Heart right ventricle (tissue), 16 donors: ENCODE measurements at regions not wholly inside any gene's neighbourhood (a gene's known extent, or its start where the extent isn't known, plus 50 kb on each side); places are given as distances from the start of the nearest gene placed in this dataset.

ENCODE experiments used
- ATAC-seq, 8 donors: fragments of 200-7000 bp; cut with Tn5 transposase; one replicate each; pipeline ENCODE4 v1.9.1; 2020; ENCODE audit warnings: mild to moderate bottlenecking in 8 of 8, moderate library complexity in 8 of 8, moderate number of reproducible peaks in 1 of 8
- DNase-seq, 2 donors: peaks; one replicate each; pipeline ENCODE4 v3.0.0-alpha.2; 2020
- H3K27ac ChIP-seq, 10 donors: fragments of 200-600 bp; sonication (generic) in 2 of 10; one replicate each; pipeline versions ENCODE4 v1.5.0 to v1.8.0; 2020 to 2022; ENCODE audit warnings: mild to moderate bottlenecking in 3 of 10
- H3K27me3 ChIP-seq, 7 donors: fragments of 200-600 bp; one replicate each; pipeline ENCODE4 v1.8.0; 2021 to 2022; ENCODE audit warnings: mild to moderate bottlenecking in 2 of 7
- H3K36me3 ChIP-seq, 9 donors: fragments of 200-600 bp; sonication (generic) in 1 of 9; one replicate each; pipeline versions ENCODE4 v1.5.0 to v1.8.0; 2020 to 2022; ENCODE audit warnings: mild to moderate bottlenecking in 2 of 9
- H3K4me1 ChIP-seq, 9 donors: fragments of 200-600 bp; sonication (generic) in 1 of 9; one replicate each; pipeline versions ENCODE4 v1.5.0 to v1.8.0; 2020 to 2022; ENCODE audit warnings: mild to moderate bottlenecking in 4 of 9
- H3K4me3 ChIP-seq, 10 donors: fragments of 200-600 bp; sonication (generic) in 2 of 10; one replicate each; pipeline versions ENCODE4 v1.5.0 to v1.8.0; 2020 to 2022; ENCODE audit warnings: mild to moderate bottlenecking in 7 of 10, moderate library complexity in 2 of 10
- H3K9me3 ChIP-seq, 11 donors: fragments of 200-600 bp in 10 of 11; sonication (generic) in 2 of 11; one replicate each; pipeline versions ENCODE4 v1.5.0 to v1.8.0; 2013 to 2022; ENCODE audit warnings: mild to moderate bottlenecking in 2 of 11, control low read depth in 1 of 11, moderate library complexity in 1 of 11
- WGBS, 2 donors: extraction: QIAGEN DNeasy Blood & Tissue Kit; methylation state at CpG; one replicate each; pipeline ENCODE4 v1.1.7; 2013; ENCODE audit warnings: inconsistent platforms in 1 of 2; 5-methylcytosine and 5-hydroxymethylcytosine counted together
- intact Hi-C, 10 donors: fragments of 100-400 bp; cut with DNase I; formaldehyde crosslinking; loops; one replicate each; pipeline versions ENCODE4 v1.11.1 to v1.14.2; 2022
- TF ChIP-seq, protein P1 (sequence below), 9 donors: fragments of 200-600 bp; sonication (generic) in 2 of 9; IDR thresholded peaks; one replicate each; pipeline versions ENCODE4 v1.5.0 to v1.8.0; 2021 to 2022; ENCODE audit warnings: antibody characterized with exemption in 9 of 9, mild to moderate bottlenecking in 5 of 9, moderate library complexity in 1 of 9
- donor health status: Arrhythmogenic right ventricular cardiomyopathy.
- donor health status: ischemic (EF 13 %, LVEDD 7.1; RV severe dilation, severe dysfunction).
- donor health status: healthy with polysubstance abuse.
- donor health status: DM: no; HTN: yes; CAD: no.
- donor health status: DM: no; HTN: no; CAD: no.
- donor health status: ischemic (EF 25% LVEDD 6.9; RV normal size, moderate dysfunction).
- donor health status: ischemic (EF 25% LVEDD 5.7; RV mildly dilated, moderate dysfunction).
- donor health status: healthy.
- donor health status: DM: yes; HTN: yes; CAD: no.
- donor health status: Ischemic cardiomyopathy.
- donor health status: ischemic (EF 35%, LVEDD 5.7; RV mildly dilated, moderate dysfunction).
- donor health status: nonischemic (EF 11% LVEDD 7.7; RV severe dilation, severe dysfunction).
- donor health status: DM: yes; HTN: yes; CAD: no.
- donor health status: PGD.
- donor health status: ischemic (EF 29% LVEDD 5.4; RV normal size, mild dysfunction).
- donor health status: nonischemic (EF 23%, LVEDD 6.1; RV moderate dilation, normal function).

GRCh38 chr3:80564391-80564790, 796.6 kb upstream of the ROBO1 start:
- WGBS, 2 donors = 16 to 26% methylated on average over 2 of the region's 2 CpGs
- TF ChIP-seq, protein P1, sequence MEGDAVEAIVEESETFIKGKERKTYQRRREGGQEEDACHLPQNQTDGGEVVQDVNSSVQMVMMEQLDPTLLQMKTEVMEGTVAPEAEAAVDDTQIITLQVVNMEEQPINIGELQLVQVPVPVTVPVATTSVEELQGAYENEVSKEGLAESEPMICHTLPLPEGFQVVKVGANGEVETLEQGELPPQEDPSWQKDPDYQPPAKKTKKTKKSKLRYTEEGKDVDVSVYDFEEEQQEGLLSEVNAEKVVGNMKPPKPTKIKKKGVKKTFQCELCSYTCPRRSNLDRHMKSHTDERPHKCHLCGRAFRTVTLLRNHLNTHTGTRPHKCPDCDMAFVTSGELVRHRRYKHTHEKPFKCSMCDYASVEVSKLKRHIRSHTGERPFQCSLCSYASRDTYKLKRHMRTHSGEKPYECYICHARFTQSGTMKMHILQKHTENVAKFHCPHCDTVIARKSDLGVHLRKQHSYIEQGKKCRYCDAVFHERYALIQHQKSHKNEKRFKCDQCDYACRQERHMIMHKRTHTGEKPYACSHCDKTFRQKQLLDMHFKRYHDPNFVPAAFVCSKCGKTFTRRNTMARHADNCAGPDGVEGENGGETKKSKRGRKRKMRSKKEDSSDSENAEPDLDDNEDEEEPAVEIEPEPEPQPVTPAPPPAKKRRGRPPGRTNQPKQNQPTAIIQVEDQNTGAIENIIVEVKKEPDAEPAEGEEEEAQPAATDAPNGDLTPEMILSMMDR (IDR thresholded peaks at IDR 0.05) = no peak

GRCh38 chr3:80559701-80560100, 791.9 kb upstream of the ROBO1 start:
- WGBS, 2 donors = 75% methylated on average over 4 of the region's 4 CpGs
- intact Hi-C loops = no loop called here
- Histone ChIP-seq H3K27me3 (no peaks in the 10 kb centered on the region), H3K4me3 (no peak overlapping the region), H3K36me3 (no peaks in the 10 kb centered on the region), H3K27ac (no peak overlapping the region), H3K9me3 (peaks cover 0 to 11% (median 0%) of the 10 kb centered on the region in 11 donors), H3K4me1 (no peaks in the 10 kb centered on the region)
- DNase-seq (no peak), ATAC-seq (no peak)
- TF ChIP-seq, protein P1 (IDR thresholded peaks at IDR 0.05) = no peak

More at GRCh38 chr3:80564391-80564790, 796.6 kb upstream of the ROBO1 start:
- DNase-seq (no peak), ATAC-seq (no peak)
- Histone ChIP-seq H3K9me3 (peaks cover 0 to 11% (median 0%) of the 10 kb centered on the region in 11 donors), H3K36me3 (no peaks in the 10 kb centered on the region), H3K27me3 (no peaks in the 10 kb centered on the region), H3K4me3 (no peak overlapping the region), H3K4me1 (no peaks in the 10 kb centered on the region), H3K27ac (no peak overlapping the region)
- intact Hi-C loops = no loop called here

DNA sequence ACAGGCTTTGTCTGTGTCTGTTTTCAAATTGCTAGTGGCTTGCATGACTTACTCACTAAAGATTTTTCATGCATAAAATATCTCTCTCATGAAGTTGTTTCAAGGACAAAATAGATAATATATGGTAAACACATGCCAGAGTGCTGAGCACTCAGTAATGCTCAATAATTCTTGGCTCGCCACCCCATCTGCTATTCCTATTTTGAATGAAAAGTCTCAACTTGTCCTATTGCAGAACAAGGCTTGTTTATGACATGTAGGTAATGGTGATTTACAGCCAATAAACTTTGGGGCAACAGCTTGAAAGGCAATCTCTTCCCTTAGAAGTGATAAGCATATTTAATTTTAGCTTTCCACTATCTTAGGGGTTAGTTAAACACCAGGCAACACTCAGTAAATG, 789.0 kb upstream of the ROBO1 start:
- H3K27ac ChIP-seq = no peak overlapping the region
- WGBS, 2 donors = 75 to 79% methylated on average over 1 of the region's 1 CpG

DNA sequence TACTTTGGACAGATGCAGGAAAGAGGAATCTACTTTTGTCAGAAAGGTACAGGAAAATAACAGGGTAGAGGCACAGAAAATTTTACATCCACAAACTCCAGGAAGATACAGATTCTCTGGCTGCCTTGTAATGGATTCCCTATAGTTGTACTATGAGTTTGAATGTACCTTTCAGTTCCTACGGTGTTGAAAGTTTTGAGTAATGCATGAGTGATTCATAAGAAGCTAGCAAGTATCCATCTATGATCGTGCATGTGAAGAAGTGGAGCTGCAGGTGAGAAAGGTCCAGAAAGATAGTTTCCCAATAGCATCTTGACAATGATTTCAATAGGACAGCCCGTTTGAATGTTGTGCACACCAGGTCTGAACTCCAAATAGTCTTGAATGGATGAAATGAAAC, 786.5 kb upstream of the ROBO1 start:
- H3K9me3 ChIP-seq = peaks cover 0 to 4% (median 0%) of the 10 kb centered on the region in 11 donors
- WGBS, 2 donors = 72 to 78% methylated on average over 3 of the region's 3 CpGs
- no peak overlapping the region for H3K27ac ChIP-seq
- H3K4me3 ChIP-seq = no peak overlapping the region
- H3K4me1 ChIP-seq = no peaks in the 10 kb centered on the region
- no peaks in the 10 kb centered on the region for H3K27me3 ChIP-seq
- DNase-seq (no peak), ATAC-seq (no peak)
- no peaks in the 10 kb centered on the region for H3K36me3 ChIP-seq
- TF ChIP-seq, protein P1 (IDR thresholded peaks at IDR 0.05) = no peak
- intact Hi-C loops = no loop called here

More for the DNA sequence above, 789.0 kb upstream of the ROBO1 start:
- ATAC-seq (no peak), DNase-seq (no peak)
- TF ChIP-seq, protein P1 (IDR thresholded peaks at IDR 0.05) = no peak
- Histone ChIP-seq H3K4me3 (no peak overlapping the region), H3K36me3 (no peaks in the 10 kb centered on the region), H3K4me1 (no peaks in the 10 kb centered on the region), H3K27me3 (no peaks in the 10 kb centered on the region), H3K9me3 (peaks cover 0 to 7% (median 0%) of the 10 kb centered on the region in 11 donors)
- intact Hi-C loops = no loop called here
